Adrenal gland (tissue), 9 donors: ENCODE measurements at regions not wholly inside any gene's neighbourhood (a gene's known extent, or its start where the extent isn't known, plus 50 kb on each side); places are given as distances from the start of the nearest gene placed in this dataset.

Source experiments
- DNase-seq, 7 donors: peaks; one replicate each; pipeline ENCODE4 v3.0.0-alpha.2; 2019 to 2020
- H3K27ac ChIP-seq, 5 donors: fragments of 200-600 bp; sonication (generic) in 4 of 5; 1 replicate in 3 of 5; 2 replicates in 2 of 5; pipeline versions ENCODE4 v1.5.1 to v1.8.0; 2016 to 2020; ENCODE audit warnings: mild to moderate bottlenecking in 1 of 5
- H3K27me3 ChIP-seq: fragments of 200-600 bp; 2 replicates; pipeline ENCODE4 v1.8.0; 2021
- H3K36me3 ChIP-seq, 2 donors: fragments of 200-600 bp; replicated peaks in 1 of 2; 1 replicate in 1 of 2; 2 replicates in 1 of 2; pipeline versions ENCODE4 v1.5.1 to v1.8.0; 2018 to 2022
- H3K4me1 ChIP-seq, 2 donors: fragments of 200-600 bp; replicated peaks in 1 of 2; 1 replicate in 1 of 2; 2 replicates in 1 of 2; pipeline versions ENCODE4 v1.5.1 to v1.8.0; 2018 to 2021
- H3K4me3 ChIP-seq, 4 donors: fragments of 200-600 bp; sonication (generic) in 3 of 4; one replicate each; pipeline ENCODE4 v1.5.1; 2016 to 2018
- H3K9me3 ChIP-seq, 3 donors: fragments of 200-600 bp; sonication (generic) in 1 of 3; replicated peaks in 1 of 3; 1 replicate in 2 of 3; 2 replicates in 1 of 3; pipeline versions ENCODE4 v1.5.1 to v1.8.0; 2016 to 2021
- CTCF ChIP-seq, 6 experiments: fragments of 450-650 bp in 4 of 6; fragments of 200-600 bp in 2 of 6; sonication (generic) in 1 of 6; IDR thresholded peaks; 1 replicate in 5 of 6; 2 replicates in 1 of 6; pipeline versions ENCODE4 v1.5.1 to v1.8.0; 2016 to 2021; ENCODE audit warnings: antibody characterized with exemption in 6 of 6, mild to moderate bottlenecking in 2 of 6, moderate library complexity in 1 of 6
- POLR2A ChIP-seq, 2 donors: fragments of 450-650 bp; IDR thresholded peaks; one replicate each; pipeline ENCODE4 v1.6.1; 2017; ENCODE audit warnings: antibody characterized with exemption in 2 of 2, mild to moderate bottlenecking in 2 of 2, moderate library complexity in 1 of 2
- WGBS, 4 donors: extraction: QIAGEN DNeasy Blood & Tissue Kit in 2 of 4; methylation state at CpG; one replicate each; pipeline versions ENCODE4 v1.1.5 to v1.1.7; 2013 to 2017; 5-methylcytosine and 5-hydroxymethylcytosine counted together
- intact Hi-C, 2 donors: fragments of 100-400 bp; cut with DNase I; formaldehyde crosslinking; loops; one replicate each; pipeline versions ENCODE4 v1.14.1 to v1.15.0; 2022 to 2023
- donor health status: healthy with polysubstance abuse.
- donor health status: Bipolar disorder and iron deficiency.
- donor health status: DM: yes; HTN: yes; CAD: no.
- donor health status: DM: no; HTN: no; CAD: no.
- donor health status: DM: no; HTN: no; CAD: no.

GRCh38 chr2:41483982-41484857 is 563.6 kb upstream of the PKDCC start:
- Histone ChIP-seq H3K4me1 (peaks cover 0 to 7% of the 10 kb centered on the region in 2 donors), H3K4me3 (no peak overlapping the region), H3K9me3 (no peaks in the 10 kb centered on the region), H3K27ac (no peak overlapping the region), H3K36me3 (no peaks in the 10 kb centered on the region), H3K27me3 (no peaks in the 10 kb centered on the region)
- intact Hi-C loops, result no loop called here
- no peak for TF ChIP-seq CTCF (IDR thresholded peaks at IDR 0.05)
- no peak for TF ChIP-seq POLR2A (IDR thresholded peaks at IDR 0.05)
- DNase-seq, result no peak
- WGBS, 4 donors, result 62 to 78% (median 69%) methylated on average over 7 of the region's 7 CpGs

DNA sequence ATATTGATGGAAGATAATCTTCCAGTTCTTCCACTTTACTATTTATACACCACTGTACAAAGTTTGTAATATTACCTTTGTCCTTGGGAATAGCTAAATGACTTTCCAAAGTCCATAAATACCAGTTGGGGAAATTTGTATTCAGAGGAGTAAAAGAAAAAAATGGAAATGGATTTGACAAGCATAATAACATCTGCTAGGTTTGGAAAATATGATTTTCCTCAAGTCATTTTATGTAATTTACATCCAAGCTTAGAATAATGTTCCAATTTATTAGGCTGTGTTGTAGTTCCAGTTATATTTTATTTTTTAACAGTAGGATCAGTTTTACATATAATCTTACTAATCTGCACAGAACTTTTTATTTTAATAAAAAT is 563.0 kb upstream of the PKDCC start:
- Histone ChIP-seq H3K9me3 (no peaks in the 10 kb centered on the region), H3K4me3 (no peak overlapping the region), H3K27ac (no peak overlapping the region), H3K4me1 (peaks cover 0 to 8% of the 10 kb centered on the region in 2 donors), H3K36me3 (no peaks in the 10 kb centered on the region), H3K27me3 (no peaks in the 10 kb centered on the region)
- no peak for DNase-seq
- TF ChIP-seq POLR2A (IDR thresholded peaks at IDR 0.05) (no peak), CTCF (IDR thresholded peaks at IDR 0.05) (no peak)
- intact Hi-C loops, result no loop called here

DNA sequence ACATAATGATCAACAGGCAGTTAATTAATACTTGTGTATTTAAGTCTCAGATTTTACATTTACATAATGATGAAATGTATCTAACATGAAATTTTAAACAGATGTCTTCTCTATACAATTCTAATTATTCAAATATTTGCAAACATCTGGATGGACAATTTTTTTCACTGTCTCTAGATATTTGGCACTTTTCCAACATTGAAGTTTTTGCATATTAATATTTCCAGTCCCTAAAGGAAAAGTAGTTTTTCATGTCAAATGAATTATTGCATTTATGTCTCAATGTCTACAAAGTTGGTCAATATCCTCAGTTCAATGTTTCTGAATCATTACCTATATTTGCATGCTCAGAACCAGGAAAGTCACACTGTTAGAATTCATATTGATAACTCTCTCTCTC is 560.9 kb upstream of the PKDCC start:
- H3K27ac ChIP-seq, result no peak overlapping the region
- H3K36me3 ChIP-seq, result no peaks in the 10 kb centered on the region
- intact Hi-C loops, result no loop called here
- no peak for TF ChIP-seq POLR2A (IDR thresholded peaks at IDR 0.05)
- TF ChIP-seq CTCF (IDR thresholded peaks at IDR 0.05), result no peak
- DNase-seq, result no peak
- H3K4me1 ChIP-seq, result peaks cover 0 to 8% of the 10 kb centered on the region in 2 donors
- H3K27me3 ChIP-seq, result no peaks in the 10 kb centered on the region
- H3K4me3 ChIP-seq, result no peak overlapping the region
- H3K9me3 ChIP-seq, result no peaks in the 10 kb centered on the region

DNA sequence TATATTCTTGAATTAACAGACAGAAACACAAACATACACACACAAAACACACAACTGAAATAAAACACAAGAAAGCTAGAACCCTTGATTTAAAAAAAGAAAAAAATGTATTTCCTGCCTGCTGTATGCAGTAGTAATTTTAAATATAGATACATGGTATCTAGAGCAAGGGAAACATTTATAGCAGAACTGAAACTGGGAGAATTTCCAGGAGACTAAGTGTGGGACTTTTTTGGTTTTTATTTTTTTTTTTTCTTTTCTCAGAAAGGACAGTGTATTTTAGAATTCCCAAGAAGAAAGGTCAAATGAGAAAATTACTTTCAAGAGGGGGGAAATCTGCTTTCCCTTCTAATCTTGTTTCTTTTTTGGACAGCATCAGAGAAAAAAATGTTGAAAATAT is 558.9 kb upstream of the PKDCC start:
- DNase-seq, result no peak
- no peak overlapping the region for H3K4me3 ChIP-seq
- no peak for TF ChIP-seq CTCF (IDR thresholded peaks at IDR 0.05)
- no peak overlapping the region for H3K27ac ChIP-seq
- peaks cover 0 to 8% of the 10 kb centered on the region in 2 donors for H3K4me1 ChIP-seq
- no peaks in the 10 kb centered on the region for H3K36me3 ChIP-seq
- intact Hi-C loops, result no loop called here
- no peaks in the 10 kb centered on the region for H3K9me3 ChIP-seq
- no peaks in the 10 kb centered on the region for H3K27me3 ChIP-seq
